HG03460 (cell line): ENCODE measurements at regions not wholly inside any gene's neighbourhood (a gene's known extent, or its start where the extent isn't known, plus 50 kb on each side); places are given as distances from the start of the nearest gene placed in this dataset.
A peak's percentile ranks its signal among the peaks of the same experiment; 100 is the strongest.
"Not testable (repeated sequence)": the region's sequence is repeated elsewhere in the genome, so short reads cannot be mapped to it uniquely, and the experiment has no call there.

ENCODE experiments used
- ATAC-seq: cut with Tn5 transposase; IDR thresholded peaks from one replicate; pipeline ENCODE4 v1.9.1; 2021; ENCODE audit not compliant: unreplicated experiment

- ATAC-seq, result peak; percentile 86
Observed at GRCh38 chr2:142585785-142586184, 291.7 kb upstream of the KYNU start.

GRCh38 chr2:142582317-142582716 lies 295.1 kb upstream of the KYNU start:
- no peak for ATAC-seq

GRCh38 chr2:142581491-142581890 lies 296.0 kb upstream of the KYNU start:
- no peak for ATAC-seq

- no peak for ATAC-seq
Observed at GRCh38 chr2:142580691-142581090, 296.8 kb upstream of the KYNU start.

GRCh38 chr2:142575561-142575960 lies 301.9 kb upstream of the KYNU start:
- no peak for ATAC-seq

- no peak for ATAC-seq
Observed at GRCh38 chr2:142574388-142574787, 303.1 kb upstream of the KYNU start.

- ATAC-seq, result no peak
Observed at GRCh38 chr2:142572346-142573132, 304.9 kb upstream of the KYNU start.

GRCh38 chr2:142571934-142572333 lies 305.5 kb upstream of the KYNU start:
- ATAC-seq, result no peak

GRCh38 chr2:142562900-142563299 lies 314.6 kb upstream of the KYNU start:
- no peak for ATAC-seq

GRCh38 chr2:142561656-142562055 lies 315.8 kb upstream of the KYNU start:
- no peak for ATAC-seq

GRCh38 chr2:142557391-142557790 lies 320.1 kb upstream of the KYNU start:
- no peak for ATAC-seq

GRCh38 chr2:142545999-142546398 lies 331.5 kb upstream of the KYNU start:
- ATAC-seq, result not testable (repeated sequence)

GRCh38 chr2:142545036-142545435 lies 332.4 kb upstream of the KYNU start:
- ATAC-seq, result no peak

GRCh38 chr2:142544173-142544572 lies 333.3 kb upstream of the KYNU start:
- no peak for ATAC-seq

GRCh38 chr2:142542431-142542910 lies 335.0 kb upstream of the KYNU start:
- ATAC-seq, result no peak

- no peak for ATAC-seq
Observed at GRCh38 chr2:142536966-142537365, 340.5 kb upstream of the KYNU start.

- ATAC-seq, result no peak
Observed at GRCh38 chr2:142536492-142536891, 341.0 kb upstream of the KYNU start.

GRCh38 chr2:142535311-142535710 lies 342.2 kb upstream of the KYNU start:
- ATAC-seq, result no peak

GRCh38 chr2:142533177-142533576 lies 344.3 kb upstream of the KYNU start:
- ATAC-seq, result no peak

GRCh38 chr2:142531377-142531776 lies 346.1 kb upstream of the KYNU start:
- no peak for ATAC-seq

GRCh38 chr2:142525720-142526119 lies 351.7 kb upstream of the KYNU start:
- ATAC-seq, result no peak

GRCh38 chr2:142521492-142521891 lies 356.0 kb upstream of the KYNU start:
- ATAC-seq, result no peak

- ATAC-seq, result no peak
Observed at GRCh38 chr2:142515493-142515892, 362.0 kb upstream of the KYNU start.
